Rectal smooth muscle tissue (tissue), 1 donor: ENCODE measurements at regions not wholly inside any gene's neighbourhood (a gene's known extent, or its start where the extent isn't known, plus 50 kb on each side); places are given as distances from the start of the nearest gene placed in this dataset.

Source experiments
- H3K27ac ChIP-seq: one replicate; pipeline ENCODE4 v1.7.0; 2013; ENCODE audit warnings: low read depth, low read length, inconsistent platforms
- H3K27me3 ChIP-seq: one replicate; pipeline ENCODE4 v1.7.0; 2013; ENCODE audit warnings: low read length; ENCODE audit not compliant: control insufficient read depth, insufficient read depth
- H3K36me3 ChIP-seq: one replicate; pipeline ENCODE4 v1.7.0; 2013; ENCODE audit warnings: low read length; ENCODE audit not compliant: control insufficient read depth, insufficient read depth
- H3K4me1 ChIP-seq: one replicate; pipeline ENCODE4 v1.7.0; 2013; ENCODE audit warnings: low read length; ENCODE audit not compliant: control insufficient read depth, insufficient read depth
- H3K4me3 ChIP-seq: one replicate; pipeline ENCODE4 v1.7.0; 2013; ENCODE audit warnings: low read length
- H3K9ac ChIP-seq: one replicate; pipeline ENCODE4 v1.7.0; 2013; ENCODE audit warnings: low read length

GRCh38 chr4:35824231-35824630 is 420.1 kb downstream of the ARAP2 start:
- Histone ChIP-seq H3K9ac (no peak overlapping the region), H3K4me3 (no peak overlapping the region), H3K27ac (no peak overlapping the region)

DNA sequence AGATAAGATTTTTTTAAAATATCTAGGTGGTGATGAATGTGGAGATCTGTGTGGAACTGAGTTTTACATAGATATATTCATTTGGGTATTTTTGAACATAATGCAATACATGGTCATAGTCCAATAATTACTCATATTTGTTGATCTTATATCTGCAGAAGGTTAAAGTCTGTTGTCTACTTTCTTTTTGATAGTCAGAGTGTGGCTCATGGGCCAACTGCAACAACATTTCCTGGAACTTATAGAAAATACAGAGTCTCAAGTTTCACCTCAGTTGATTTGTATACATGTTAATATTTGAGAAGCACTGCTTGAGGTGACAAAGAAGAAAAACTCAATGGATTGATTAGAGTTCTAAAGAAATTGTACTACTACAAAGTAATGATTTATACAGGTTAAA is 408.4 kb downstream of the ARAP2 start:
- Histone ChIP-seq H3K27ac (no peak overlapping the region), H3K4me3 (no peak overlapping the region), H3K4me1 (no peaks in the 10 kb centered on the region), H3K9ac (no peak overlapping the region), H3K36me3 (no peaks in the 10 kb centered on the region), H3K27me3 (no peaks in the 10 kb centered on the region)

More at GRCh38 chr4:35824231-35824630, 420.1 kb downstream of the ARAP2 start:
- no peaks in the 10 kb centered on the region for H3K36me3 ChIP-seq
- H3K27me3 ChIP-seq: no peaks in the 10 kb centered on the region
- H3K4me1 ChIP-seq: no peaks in the 10 kb centered on the region

GRCh38 chr4:35836596-35836995 is 407.7 kb downstream of the ARAP2 start:
- H3K4me1 ChIP-seq: no peaks in the 10 kb centered on the region
- no peak overlapping the region for H3K9ac ChIP-seq
- H3K27me3 ChIP-seq: no peaks in the 10 kb centered on the region
- no peak overlapping the region for H3K27ac ChIP-seq
- no peaks in the 10 kb centered on the region for H3K36me3 ChIP-seq
- H3K4me3 ChIP-seq: no peak overlapping the region

DNA sequence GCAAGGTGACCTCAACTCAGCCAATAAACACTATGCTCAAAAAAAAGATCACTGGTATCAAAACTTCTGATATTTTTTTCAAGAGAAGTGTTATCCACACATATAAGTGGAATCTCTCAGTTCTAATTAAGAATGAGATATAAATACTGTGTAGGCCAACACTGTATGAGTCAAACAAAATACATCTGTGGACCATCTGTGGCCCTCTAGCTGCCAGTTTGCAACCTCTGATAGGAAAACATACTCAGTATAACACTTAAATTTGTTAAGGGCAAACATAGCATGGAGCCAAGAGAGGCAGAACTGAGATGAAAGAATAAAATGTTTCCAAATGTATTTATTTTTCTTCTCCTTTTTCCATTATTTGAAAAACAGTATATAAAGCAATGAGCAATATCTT is 377.3 kb downstream of the ARAP2 start:
- Histone ChIP-seq H3K27ac (no peak overlapping the region), H3K4me1 (no peaks in the 10 kb centered on the region), H3K36me3 (no peaks in the 10 kb centered on the region), H3K9ac (no peak overlapping the region), H3K27me3 (no peaks in the 10 kb centered on the region), H3K4me3 (no peak overlapping the region)

- no peaks in the 10 kb centered on the region for H3K4me1 ChIP-seq
- H3K27me3 ChIP-seq: no peaks in the 10 kb centered on the region
- no peaks in the 10 kb centered on the region for H3K36me3 ChIP-seq
- no peak overlapping the region for H3K4me3 ChIP-seq
- no peak overlapping the region for H3K9ac ChIP-seq
- no peak overlapping the region for H3K27ac ChIP-seq
Measured at GRCh38 chr4:35872273-35872672, 372.0 kb downstream of the ARAP2 start.

GRCh38 chr4:35879479-35879878 is 364.8 kb downstream of the ARAP2 start:
- no peaks in the 10 kb centered on the region for H3K4me1 ChIP-seq
- H3K9ac ChIP-seq: no peak overlapping the region
- H3K27ac ChIP-seq: no peak overlapping the region
- H3K4me3 ChIP-seq: no peak overlapping the region
- no peaks in the 10 kb centered on the region for H3K27me3 ChIP-seq
- no peaks in the 10 kb centered on the region for H3K36me3 ChIP-seq

DNA sequence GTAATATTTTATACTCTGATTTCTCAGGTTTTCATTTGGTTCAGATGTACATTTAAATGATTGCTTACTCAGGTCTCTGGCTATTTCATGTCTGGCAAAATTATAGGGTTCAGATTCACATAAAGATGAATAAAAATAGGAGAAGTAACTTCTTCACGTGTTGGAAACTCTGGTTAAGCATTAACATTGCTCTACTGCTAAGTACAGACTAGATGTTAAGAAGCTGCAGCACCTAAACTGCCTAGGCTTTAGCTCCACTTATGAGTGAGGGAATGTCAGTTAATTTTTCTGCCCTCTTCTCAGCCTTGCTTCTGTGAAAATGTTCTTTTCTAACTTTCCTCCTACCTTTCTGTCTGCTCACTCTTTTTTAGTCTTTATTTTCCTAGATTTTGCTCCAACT is 361.2 kb downstream of the ARAP2 start:
- H3K27ac ChIP-seq: no peak overlapping the region
- no peaks in the 10 kb centered on the region for H3K36me3 ChIP-seq
- H3K27me3 ChIP-seq: no peaks in the 10 kb centered on the region
- H3K9ac ChIP-seq: no peak overlapping the region
- no peak overlapping the region for H3K4me3 ChIP-seq
- no peaks in the 10 kb centered on the region for H3K4me1 ChIP-seq

- H3K36me3 ChIP-seq: no peaks in the 10 kb centered on the region
- H3K9ac ChIP-seq: no peak overlapping the region
- no peak overlapping the region for H3K4me3 ChIP-seq
- H3K4me1 ChIP-seq: no peaks in the 10 kb centered on the region
- H3K27me3 ChIP-seq: no peaks in the 10 kb centered on the region
- H3K27ac ChIP-seq: no peak overlapping the region
Measured at GRCh38 chr4:35884714-35885480, 359.4 kb downstream of the ARAP2 start.

DNA sequence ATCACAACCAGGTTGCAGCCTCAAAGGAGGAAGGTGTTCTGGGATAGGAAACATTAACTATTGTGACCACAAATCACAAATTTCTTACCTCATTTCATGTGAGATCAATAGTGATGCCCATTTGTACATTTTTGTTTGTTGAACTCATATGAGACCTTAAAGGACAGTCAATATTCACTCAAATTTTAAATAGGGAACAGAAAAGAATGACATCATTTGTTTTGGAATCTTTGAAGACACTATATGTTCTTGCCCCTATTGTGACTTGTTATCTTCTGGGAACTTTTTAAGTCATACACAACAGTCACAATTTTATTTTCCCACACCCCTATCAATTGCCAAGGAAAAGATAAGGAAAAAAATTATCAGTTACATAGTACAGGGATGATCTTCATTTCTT is 346.5 kb downstream of the ARAP2 start:
- Histone ChIP-seq H3K9ac (no peak overlapping the region), H3K36me3 (no peaks in the 10 kb centered on the region), H3K4me1 (no peaks in the 10 kb centered on the region), H3K27me3 (no peaks in the 10 kb centered on the region), H3K27ac (no peak overlapping the region), H3K4me3 (no peak overlapping the region)

DNA sequence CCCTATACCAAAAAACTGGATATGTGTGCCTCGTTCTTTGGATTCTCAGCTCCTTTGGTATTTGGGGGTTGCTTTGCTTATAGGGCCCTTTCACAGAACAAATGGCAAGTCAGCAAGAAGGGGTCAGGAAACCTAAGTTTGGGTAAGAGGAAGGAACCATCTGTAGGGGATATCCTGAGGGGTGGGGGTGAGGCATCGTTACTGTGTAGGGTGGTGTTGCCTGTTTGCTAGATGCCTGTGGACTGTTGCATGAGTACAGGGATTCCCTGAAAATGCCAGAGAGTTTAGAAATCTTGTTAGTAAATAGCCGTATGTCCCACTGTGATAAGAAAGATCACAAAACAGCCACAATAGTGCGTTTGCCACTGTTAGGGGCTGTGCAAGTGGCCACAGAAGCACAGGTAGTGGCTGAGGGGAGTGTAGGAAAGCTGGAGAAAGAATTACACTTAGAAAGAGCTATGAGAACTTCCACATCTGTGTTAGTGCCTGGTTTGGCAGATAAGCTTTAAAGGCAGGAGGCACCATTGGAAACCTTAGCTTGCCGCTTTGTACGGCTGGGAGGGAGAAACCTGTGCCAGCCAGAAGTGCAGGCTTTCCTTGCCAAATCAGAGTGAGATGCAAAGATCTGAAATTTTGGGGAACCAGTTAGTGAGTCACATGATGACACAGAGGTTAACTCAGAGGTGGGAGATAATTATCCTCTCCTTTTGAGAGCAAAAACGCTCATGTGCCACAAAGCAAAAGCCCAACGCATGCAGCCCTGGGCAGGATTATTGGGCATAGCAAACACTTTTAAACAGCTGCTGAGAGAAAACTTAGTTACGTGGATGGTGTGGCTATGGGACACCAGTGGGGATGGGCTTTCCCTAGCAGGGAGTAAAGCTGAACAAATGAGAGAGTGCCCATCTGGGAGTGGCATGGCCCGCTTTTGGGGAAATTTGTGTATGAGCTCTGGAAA is 343.7 kb downstream of the ARAP2 start:
- H3K9ac ChIP-seq: no peak overlapping the region
- no peaks in the 10 kb centered on the region for H3K4me1 ChIP-seq
- no peak overlapping the region for H3K27ac ChIP-seq
- H3K36me3 ChIP-seq: no peaks in the 10 kb centered on the region
- H3K27me3 ChIP-seq: no peaks in the 10 kb centered on the region
- H3K4me3 ChIP-seq: no peak overlapping the region

- Histone ChIP-seq H3K4me1 (no peaks in the 10 kb centered on the region), H3K4me3 (no peak overlapping the region)
Measured at GRCh38 chr4:35912174-35912573, 332.1 kb downstream of the ARAP2 start.

GRCh38 chr4:35918491-35918977 is 325.8 kb downstream of the ARAP2 start:
- Histone ChIP-seq H3K4me3 (no peak overlapping the region), H3K4me1 (no peaks in the 10 kb centered on the region), H3K36me3 (no peaks in the 10 kb centered on the region), H3K27me3 (no peaks in the 10 kb centered on the region), H3K27ac (no peak overlapping the region), H3K9ac (no peak overlapping the region)

More at GRCh38 chr4:35912174-35912573, 332.1 kb downstream of the ARAP2 start:
- no peak overlapping the region for H3K27ac ChIP-seq
- no peak overlapping the region for H3K9ac ChIP-seq
- no peaks in the 10 kb centered on the region for H3K27me3 ChIP-seq
- H3K36me3 ChIP-seq: no peaks in the 10 kb centered on the region
